Right atrium auricular region (tissue), 2 donors: ENCODE measurements at regions not wholly inside any gene's neighbourhood (a gene's known extent, or its start where the extent isn't known, plus 50 kb on each side); places are given as distances from the start of the nearest gene placed in this dataset.

Source experiments
- DNase-seq: peaks from one replicate; pipeline ENCODE4 v3.0.0-alpha.2; 2019; ENCODE audit warnings: low spot score
- H3K27ac ChIP-seq, 2 donors: fragments of 200-600 bp; sonication (generic); 1 replicate in 1 of 2; 2 replicates in 1 of 2; pipeline ENCODE4 v1.5.1; 2016 to 2019
- H3K27me3 ChIP-seq, 2 donors: fragments of 200-600 bp; sonication (generic); one replicate each; pipeline versions ENCODE4 v1.5.1 to v1.6.0; 2017 to 2019
- H3K36me3 ChIP-seq: fragments of 200-600 bp; sonication (generic); one replicate; pipeline ENCODE4 v1.5.1; 2016
- H3K4me1 ChIP-seq, 2 donors: fragments of 200-600 bp; sonication (generic); one replicate each; pipeline versions ENCODE4 v1.5.1 to v1.6.0; 2017 to 2019
- H3K4me3 ChIP-seq, 2 donors: fragments of 200-600 bp; sonication (generic); 1 replicate in 1 of 2; 2 replicates in 1 of 2; pipeline ENCODE4 v1.5.1; 2017 to 2019; ENCODE audit warnings: mild to moderate bottlenecking in 1 of 2, moderate library complexity in 1 of 2
- H3K9me3 ChIP-seq, 2 donors: fragments of 200-600 bp; sonication (generic); one replicate each; pipeline ENCODE4 v1.5.1; 2019
- CTCF ChIP-seq, 2 donors: fragments of 200-600 bp; sonication (generic); IDR thresholded peaks; one replicate each; pipeline ENCODE4 v1.5.1; 2019; ENCODE audit warnings: antibody characterized with exemption in 2 of 2

- Histone ChIP-seq H3K9me3 (no peaks in the 10 kb centered on the region), H3K4me1 (no peaks in the 10 kb centered on the region), H3K4me3 (no peak overlapping the region), H3K27ac (no peak overlapping the region), H3K36me3 (no peaks in the 10 kb centered on the region), H3K27me3 (no peaks in the 10 kb centered on the region)
- no peak for DNase-seq
- TF ChIP-seq CTCF (IDR thresholded peaks at IDR 0.05) = no peak
These were observed 1043.1 kb downstream of the NAALADL2 start for GRCh38 chr3:175902226-175902625.

- Histone ChIP-seq H3K27me3 (no peaks in the 10 kb centered on the region), H3K27ac (no peak overlapping the region), H3K36me3 (no peaks in the 10 kb centered on the region), H3K4me1 (no peaks in the 10 kb centered on the region), H3K9me3 (no peaks in the 10 kb centered on the region), H3K4me3 (no peak overlapping the region)
- TF ChIP-seq CTCF (IDR thresholded peaks at IDR 0.05) = no peak
- no peak for DNase-seq
These were observed 1039.1 kb downstream of the NAALADL2 start for GRCh38 chr3:175898194-175898593.

- TF ChIP-seq CTCF (IDR thresholded peaks at IDR 0.05) = no peak
- H3K27me3 ChIP-seq = no peaks in the 10 kb centered on the region
- H3K9me3 ChIP-seq = no peaks in the 10 kb centered on the region
- no peaks in the 10 kb centered on the region for H3K36me3 ChIP-seq
- H3K4me3 ChIP-seq = no peak overlapping the region
- H3K4me1 ChIP-seq = no peaks in the 10 kb centered on the region
- no peak overlapping the region for H3K27ac ChIP-seq
- DNase-seq = no peak
These were observed 1037.5 kb downstream of the NAALADL2 start for GRCh38 chr3:175896655-175897054.

GRCh38 chr3:175895731-175896130 is 1036.6 kb downstream of the NAALADL2 start:
- H3K4me3 ChIP-seq = no peak overlapping the region
- H3K9me3 ChIP-seq = no peaks in the 10 kb centered on the region
- no peak for TF ChIP-seq CTCF (IDR thresholded peaks at IDR 0.05)
- no peaks in the 10 kb centered on the region for H3K36me3 ChIP-seq
- no peak overlapping the region for H3K27ac ChIP-seq
- no peaks in the 10 kb centered on the region for H3K4me1 ChIP-seq
- H3K27me3 ChIP-seq = no peaks in the 10 kb centered on the region
- DNase-seq = no peak

GRCh38 chr3:175893566-175893965 is 1034.4 kb downstream of the NAALADL2 start:
- no peaks in the 10 kb centered on the region for H3K4me1 ChIP-seq
- no peak for TF ChIP-seq CTCF (IDR thresholded peaks at IDR 0.05)
- no peaks in the 10 kb centered on the region for H3K9me3 ChIP-seq
- no peak for DNase-seq
- no peaks in the 10 kb centered on the region for H3K27me3 ChIP-seq
- no peaks in the 10 kb centered on the region for H3K36me3 ChIP-seq
- H3K4me3 ChIP-seq = no peak overlapping the region
- H3K27ac ChIP-seq = no peak overlapping the region

- Histone ChIP-seq H3K9me3 (no peaks in the 10 kb centered on the region), H3K4me1 (no peaks in the 10 kb centered on the region), H3K27ac (no peak overlapping the region), H3K4me3 (no peak overlapping the region), H3K27me3 (no peaks in the 10 kb centered on the region), H3K36me3 (no peaks in the 10 kb centered on the region)
- no peak for TF ChIP-seq CTCF (IDR thresholded peaks at IDR 0.05)
- DNase-seq = no peak
These were observed 1030.9 kb downstream of the NAALADL2 start for GRCh38 chr3:175890066-175890465.
